SK-N-DZ (cell line): ENCODE measurements at regions not wholly inside any gene's neighbourhood (a gene's known extent, or its start where the extent isn't known, plus 50 kb on each side); places are given as distances from the start of the nearest gene placed in this dataset.
A peak's percentile ranks its signal among the peaks of the same experiment; 100 is the strongest.
"Not testable (repeated sequence)": the region's sequence is repeated elsewhere in the genome, so short reads cannot be mapped to it uniquely, and the experiment has no call there.

Experiments used
- DNase-seq: peaks from one replicate; pipeline ENCODE4 v3.0.0-alpha.2; 2015; ENCODE audit warnings: low spot score

DNA sequence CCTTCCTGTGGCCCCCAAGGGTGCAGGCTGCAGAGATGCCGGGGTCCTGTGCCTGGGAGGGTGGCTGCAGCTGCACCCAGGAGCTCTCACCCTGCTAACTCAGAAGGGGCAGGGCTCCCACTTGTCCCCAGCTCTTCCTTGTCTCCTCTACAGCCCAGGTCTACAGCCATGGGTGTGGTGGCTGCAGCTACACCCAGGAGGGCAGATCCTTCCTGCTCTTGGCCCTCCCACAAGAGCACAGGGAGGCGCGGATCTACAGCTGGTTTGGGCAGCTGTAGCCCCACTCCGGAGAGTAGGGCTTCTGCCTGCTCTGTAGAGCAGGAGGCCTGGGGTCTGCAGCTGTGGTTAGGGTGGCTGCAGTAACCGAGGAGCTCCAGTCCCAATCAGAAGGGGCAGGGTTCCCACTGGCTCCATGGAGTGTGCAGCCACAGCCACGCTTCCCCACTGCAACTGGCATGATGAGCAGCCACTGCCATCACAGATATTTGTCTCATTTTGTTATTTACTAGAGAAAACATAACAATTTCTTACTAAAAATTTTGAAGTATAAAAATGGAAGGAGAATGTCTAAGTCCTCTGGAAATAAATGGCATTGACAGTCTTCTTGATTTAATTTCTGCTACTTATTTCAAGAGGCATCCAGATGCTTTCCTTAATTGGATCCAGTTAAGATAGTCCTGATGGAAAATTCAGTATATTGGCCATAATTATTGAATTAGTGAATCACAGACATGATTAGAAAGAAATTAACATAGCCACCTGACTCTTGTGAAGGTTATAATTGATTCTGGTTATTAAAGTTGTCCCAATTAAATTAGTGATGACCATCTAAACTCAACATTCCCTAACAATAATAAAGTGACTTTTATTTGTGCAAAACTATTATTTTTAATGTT, 233.6 kb downstream of the KCNE4 start:
- peak; percentile 47 for DNase-seq

DNA sequence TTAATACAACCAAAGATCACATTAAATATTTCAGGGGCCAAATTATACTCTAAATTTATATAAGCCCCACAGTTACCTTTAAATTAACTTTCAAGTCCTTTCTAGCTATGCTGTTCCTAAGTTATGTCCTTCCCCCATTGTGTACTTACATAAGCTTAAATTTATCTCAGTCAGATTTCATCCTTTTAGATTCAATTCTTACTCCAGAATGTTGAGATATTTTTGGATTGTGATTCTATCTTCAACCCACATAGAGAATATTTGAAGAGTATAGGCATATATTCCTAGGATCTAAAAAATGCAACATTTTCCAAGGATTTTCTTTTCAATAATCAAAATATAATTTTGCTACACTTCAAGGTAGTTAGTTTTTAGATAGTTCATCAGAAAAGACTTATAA, 242.8 kb downstream of the KCNE4 start:
- DNase-seq, result no peak

DNA sequence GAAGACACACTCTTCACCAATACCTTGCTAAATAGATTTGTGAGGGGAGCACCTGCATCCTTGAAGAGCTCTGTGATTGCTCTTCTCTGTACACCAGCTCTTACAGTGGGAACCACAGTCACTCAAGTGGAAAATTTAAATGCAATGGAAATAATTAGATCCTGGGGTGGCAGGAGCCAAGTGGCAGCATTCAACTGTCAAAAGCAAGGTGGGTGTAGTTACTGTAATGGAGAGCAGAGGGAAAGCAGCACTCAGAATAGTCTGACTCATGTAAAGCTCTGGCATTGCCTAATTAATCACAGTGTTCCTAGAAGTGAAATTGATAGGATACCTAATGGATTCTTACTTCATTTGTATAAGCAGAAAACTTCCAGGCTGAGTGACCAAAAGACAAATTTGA, 245.8 kb downstream of the KCNE4 start:
- DNase-seq, result peak; percentile 84

DNA sequence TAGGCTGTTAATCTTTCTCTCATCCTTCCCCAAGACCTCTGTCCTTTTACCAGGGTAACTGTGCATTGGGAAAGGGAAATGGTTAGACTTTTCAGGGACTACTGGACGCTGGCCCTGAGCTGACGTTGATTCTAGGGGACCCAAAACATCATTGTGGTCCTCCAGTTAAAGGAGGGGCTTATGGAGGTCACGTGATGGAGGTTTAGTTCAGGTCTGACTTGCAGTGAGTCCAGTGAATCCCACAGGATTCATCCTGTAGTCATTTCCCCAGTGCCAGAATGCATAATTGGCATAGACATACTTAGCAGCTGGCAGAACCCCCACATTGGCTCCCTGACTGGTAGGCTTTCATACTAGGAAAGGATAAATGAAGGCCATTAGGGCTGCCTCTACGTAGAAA, 246.3 kb downstream of the KCNE4 start:
- DNase-seq, result not testable (repeated sequence)

DNA sequence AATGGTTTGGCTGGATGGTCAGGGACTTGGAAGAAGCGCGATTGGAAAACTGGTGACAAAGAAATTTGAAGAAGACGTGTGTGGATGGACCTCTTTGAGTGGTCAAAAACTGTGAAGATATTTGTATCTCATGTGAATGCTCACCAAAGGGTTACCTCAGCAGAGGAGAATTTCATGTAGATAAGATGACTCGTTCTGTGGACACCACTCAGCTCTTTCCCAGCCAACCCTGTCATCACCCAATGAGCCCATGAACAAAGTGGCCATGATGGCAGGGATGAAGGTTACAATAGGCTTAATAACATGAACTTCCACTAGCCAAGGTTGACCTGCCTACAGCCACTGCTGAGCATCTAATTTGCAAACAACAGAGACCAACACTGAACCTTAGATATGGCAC, 248.3 kb downstream of the KCNE4 start:
- no peak for DNase-seq

DNA sequence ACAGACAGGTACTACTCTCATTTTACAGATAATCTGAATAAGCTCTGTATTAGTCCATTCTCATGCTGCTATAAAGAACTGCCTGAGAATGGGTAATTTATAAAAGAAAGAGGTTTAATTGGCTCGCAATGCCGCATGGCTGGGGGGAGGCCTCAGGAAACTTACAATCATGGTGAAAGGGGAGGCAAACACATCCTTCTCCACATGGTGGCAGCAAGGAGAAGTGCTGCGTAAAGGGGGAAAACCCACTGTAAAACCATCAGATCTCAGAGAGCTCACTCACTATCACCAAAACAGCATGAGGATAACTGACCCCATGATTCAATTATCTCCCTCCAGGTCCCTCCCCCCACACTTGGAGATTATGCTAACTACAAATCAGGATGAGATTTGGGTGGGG, 254.4 kb downstream of the KCNE4 start:
- DNase-seq, result peak; percentile 35

DNA sequence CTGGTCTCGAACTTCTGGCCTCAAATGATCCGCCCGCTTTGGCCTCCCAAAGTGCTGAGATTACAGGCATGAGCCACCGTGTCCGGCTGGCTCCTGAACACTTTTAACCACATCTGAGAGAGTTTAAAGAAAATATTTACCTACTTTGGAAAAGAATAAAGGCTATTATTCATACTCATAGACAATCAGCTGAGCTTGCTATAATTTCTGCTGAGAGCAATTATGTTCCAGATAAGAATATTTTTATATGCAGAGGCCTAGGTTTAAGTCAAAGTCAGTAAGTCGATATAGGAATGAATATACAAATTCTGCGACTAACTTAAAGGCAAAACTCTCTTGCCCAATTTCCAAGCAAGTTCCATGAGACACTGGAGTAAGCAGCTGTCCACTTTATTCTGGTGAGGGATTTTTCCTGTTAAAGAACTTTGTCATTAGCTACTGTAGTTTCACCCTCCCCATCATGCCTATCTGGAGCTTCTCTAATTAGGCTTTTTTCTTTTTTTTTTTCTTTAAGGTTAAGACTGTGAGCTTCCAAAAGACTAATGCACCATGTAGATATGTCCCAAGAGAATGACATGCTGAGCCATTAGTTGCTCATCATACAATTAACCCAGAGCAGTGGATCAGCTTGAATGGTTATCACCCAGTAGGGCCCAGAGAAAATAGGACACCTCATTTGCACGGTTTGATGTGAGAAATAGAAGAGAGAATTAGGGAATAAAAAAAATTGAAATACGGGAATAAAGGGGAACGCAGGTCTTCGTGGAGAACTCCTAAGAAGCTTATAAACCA, 260.1 kb downstream of the KCNE4 start:
- DNase-seq, result no peak

DNA sequence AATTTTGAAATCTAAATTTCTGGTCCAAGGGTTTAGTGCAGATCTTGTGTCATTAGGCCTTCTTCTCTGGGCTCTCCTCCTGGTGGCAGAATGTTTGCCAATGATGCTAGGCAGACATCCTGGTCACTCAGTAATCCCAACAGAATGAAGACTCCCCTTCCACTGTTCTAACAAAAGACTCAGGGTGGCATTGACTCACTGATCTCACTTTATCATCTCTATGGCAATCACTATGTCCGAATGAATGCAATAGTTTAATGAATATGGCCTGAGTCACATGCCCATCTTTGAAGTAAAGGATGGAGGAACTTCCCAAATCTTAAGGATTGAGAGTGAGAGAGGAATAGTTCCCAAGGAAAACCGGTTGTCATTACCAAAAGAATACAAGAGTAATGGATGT, 261.1 kb downstream of the KCNE4 start:
- DNase-seq, result no peak

DNA sequence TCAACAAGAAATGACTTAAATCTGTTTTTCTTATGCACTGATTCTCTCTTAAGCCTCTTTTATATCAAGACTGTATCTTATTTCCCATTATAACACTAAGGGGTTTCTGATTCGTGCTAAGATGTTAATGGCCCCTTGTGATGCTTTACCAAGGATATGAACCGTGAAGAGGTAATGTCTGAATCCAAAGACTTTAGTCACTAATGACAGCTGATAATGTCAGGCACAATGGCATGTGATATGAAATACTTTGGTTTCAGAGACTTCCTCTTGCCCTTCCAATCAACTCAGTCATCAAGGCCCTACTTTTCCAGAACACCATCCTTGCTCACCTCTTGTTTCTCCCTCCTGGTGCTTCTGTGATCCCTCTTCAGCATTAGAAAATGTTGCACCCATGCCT, 262.8 kb downstream of the KCNE4 start:
- no peak for DNase-seq

DNA sequence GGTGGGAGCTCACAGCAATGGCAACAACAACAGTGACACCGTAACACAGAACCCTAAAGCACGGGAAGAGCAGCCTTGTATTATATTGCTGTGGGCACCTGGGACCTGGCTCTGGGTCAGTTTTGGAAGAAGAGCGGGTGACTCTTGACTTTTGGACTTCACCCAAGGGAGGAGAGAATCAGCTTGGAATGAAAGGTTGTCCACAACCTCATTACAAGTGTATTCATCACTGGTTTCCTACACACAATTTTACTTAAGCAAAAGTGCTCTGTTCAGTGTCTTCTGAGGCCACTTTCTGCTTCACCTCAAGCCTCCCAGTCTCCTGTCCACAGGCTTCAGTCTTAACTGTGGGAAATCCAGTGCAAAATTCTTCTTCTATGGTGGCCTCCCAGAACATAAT, 263.8 kb downstream of the KCNE4 start:
- no peak for DNase-seq

DNA sequence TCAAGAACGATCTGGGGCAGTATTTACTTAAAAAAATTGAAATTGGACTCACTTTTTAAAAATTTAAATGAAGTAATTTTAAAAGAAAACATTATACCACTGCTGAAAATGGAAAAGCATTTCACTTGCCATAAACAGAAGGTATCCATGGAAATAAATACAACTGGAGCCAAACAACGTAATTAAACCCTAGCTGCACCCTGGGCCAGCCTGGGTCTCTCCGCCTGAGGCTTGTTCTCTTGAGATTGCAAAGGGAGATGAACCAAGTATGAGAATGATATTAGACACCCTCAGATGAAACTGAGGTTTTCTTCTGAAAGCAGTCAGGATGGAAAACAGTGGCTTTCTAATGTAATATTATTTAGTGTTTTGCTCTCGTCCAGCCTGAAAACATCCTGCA, 264.4 kb downstream of the KCNE4 start:
- no peak for DNase-seq

DNA sequence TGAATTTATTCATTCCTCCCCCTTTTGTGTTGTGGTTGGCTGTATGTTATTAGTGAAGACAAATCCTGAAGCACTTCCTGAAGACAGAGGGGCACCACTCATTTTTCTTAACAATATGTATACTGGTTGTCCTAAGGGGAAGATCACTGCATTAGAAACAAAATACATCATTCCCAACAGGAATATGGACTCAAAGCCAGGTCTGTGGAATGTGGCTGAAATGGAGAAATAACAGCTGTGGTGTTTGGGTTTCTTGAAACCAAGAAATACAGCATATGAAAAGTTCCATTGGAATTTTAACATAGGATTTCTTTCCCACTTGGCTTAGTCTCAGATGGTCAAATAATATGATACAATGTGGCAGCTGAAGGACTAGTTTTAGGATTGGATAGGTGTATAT, 267.6 kb downstream of the KCNE4 start:
- no peak for DNase-seq

DNA sequence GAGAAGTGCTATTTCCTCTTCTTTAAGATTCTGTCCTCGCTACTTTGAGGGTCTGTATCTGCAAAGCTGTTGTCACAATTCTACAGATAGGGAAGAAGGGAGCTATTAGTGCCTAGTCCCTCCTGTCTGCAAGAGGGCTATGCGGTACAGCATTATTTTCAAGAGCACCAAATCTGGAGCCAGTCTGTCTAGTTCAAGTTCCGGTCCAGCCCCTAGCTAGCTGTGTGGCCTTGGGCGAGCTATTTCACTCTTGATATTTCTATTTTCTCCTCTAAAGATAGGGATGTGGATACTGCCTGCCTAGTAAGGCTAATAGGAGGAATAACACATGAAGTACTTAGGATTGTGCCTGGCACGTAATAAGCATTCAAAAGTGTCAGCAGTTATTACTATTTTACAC, 272.4 kb downstream of the KCNE4 start:
- no peak for DNase-seq

DNA sequence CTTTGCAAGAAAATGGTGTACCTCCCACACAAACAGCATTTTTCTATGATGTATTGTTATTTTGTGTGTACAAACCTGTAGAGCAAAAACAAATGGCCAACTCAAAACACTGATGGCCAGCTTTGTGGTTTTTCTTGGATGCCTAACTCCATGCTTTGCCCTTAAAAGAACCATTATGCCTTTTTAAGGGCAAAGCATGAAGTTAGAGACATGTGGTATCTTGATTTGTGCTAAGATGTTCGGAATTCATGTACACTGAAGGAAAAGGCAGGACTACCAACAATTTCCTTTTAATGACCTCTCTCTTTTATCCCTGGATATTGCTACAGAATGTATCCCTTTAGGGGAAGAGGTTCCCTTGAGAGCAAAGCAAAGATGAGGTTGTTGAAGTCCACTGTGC, 273.6 kb downstream of the SCG2 start:
- no peak for DNase-seq

DNA sequence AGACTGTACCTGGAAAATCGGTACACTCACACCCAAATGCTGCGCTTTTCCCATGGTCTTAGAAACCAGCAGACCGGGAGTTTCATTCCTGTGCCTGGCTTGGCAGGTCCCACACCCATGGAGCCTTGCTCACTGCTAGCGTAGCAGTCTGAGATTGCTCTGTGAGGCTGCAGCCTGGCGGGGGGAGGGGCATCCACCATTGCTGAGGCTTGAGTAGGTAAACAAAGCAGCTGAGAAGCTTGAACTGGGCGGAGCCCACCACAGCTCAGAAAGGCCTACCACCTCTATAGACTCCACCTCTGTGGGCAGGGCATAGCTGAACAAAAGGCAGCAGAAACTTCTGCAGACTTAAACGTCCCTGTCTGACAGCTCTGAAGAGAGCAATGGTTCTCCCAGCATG, 271.4 kb downstream of the SCG2 start:
- DNase-seq, result not testable (repeated sequence)

DNA sequence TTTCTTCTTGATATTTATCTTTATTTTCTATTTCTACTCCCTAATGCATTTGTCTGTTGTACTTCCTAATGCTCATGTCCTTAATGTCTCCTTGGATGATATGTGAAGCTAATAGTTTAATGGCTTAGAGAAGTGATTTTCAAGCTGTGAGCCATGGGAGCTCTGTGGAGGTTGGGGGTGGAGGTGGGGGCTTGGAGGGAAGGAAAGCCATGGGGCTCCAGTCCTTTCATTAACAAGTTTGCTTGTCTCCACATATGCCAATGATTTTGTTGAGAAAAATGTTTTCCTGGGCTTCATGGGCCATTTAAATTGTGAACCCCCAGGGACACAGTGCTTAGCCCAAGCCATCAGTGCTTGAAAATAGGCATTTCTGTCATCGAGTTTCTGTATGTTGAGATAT, 264.1 kb downstream of the SCG2 start:
- no peak for DNase-seq

DNA sequence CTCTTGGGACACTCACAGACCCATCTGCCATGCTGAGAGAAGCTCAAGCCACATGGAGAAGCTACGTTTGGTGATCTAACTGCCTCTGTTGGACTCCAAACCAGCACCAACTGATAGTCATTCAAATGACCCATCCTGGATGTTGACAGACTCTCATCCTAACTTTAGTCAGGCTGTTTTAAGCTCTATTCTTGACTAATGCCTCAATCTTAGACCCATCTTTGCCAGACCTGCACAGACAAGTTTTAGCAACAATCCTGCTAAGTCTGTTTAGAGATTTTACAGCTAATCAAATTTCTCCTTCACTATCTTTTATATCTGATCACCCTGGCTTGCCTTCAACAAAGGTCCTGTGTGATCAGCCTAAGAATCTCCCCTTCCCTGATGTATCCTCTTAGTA, 245.1 kb downstream of the SCG2 start:
- no peak for DNase-seq

DNA sequence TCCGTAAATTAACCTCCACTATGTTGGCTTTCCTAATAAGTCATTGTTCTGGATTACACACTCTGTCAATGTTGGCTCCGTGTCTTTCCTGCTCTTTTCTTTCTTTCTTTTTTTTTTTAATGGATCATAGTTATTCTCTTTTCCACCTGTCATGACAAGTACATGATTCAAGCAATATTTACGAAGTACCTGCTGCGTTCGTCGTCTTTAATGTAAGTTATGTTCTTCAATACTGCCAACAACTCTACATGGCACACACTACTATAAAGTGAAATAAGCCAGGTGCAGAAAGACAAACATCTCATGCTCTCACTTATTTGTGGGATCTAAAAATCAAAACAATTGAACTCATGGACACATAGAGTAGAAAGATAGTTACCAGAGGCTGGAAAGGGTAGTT, 239.1 kb downstream of the SCG2 start:
- DNase-seq, result no peak

DNA sequence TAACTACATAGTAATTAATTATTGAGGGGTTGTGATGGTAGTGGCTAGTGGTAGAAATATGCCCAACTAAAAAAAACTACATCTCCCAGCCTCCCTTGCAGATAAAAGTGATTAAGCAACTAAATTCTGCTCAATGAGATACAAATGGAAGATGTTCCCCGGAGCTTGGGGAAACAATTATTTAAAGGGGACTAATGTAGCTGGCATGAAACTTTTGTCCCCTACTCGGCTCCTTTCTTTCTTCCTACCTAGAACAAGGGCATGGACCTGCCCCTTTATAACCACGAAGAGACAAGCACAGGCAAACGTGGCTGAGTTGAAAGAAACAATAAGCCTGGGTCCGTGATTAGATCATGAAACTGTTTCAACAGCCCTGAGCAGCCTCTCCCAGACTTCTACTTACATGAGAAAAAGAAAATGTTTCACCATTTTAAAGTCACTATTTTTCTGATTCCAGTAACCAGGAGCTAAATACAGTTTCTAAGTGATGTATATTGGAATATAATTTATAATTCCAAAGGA, 236.9 kb downstream of the SCG2 start:
- peak; percentile 3 for DNase-seq

DNA sequence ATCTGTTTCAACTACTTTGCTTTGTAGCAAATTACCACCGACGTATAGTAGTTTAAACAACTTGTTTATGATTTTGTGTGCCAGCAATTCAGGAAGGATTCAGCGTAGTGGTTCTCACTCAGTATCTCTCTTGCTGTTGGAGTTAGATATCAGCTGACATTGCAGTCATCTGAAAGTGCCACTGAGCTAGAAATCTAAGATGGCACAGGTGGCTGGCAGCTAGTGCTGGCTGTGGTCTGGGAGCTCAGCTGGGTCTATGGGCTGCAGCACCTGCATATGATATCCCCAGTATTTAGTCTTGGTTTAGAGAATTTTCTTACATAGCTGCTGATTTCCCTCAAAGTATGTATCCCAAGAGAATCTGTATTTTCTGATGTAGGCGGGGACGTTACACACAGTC, 235.6 kb downstream of the SCG2 start:
- no peak for DNase-seq

DNA sequence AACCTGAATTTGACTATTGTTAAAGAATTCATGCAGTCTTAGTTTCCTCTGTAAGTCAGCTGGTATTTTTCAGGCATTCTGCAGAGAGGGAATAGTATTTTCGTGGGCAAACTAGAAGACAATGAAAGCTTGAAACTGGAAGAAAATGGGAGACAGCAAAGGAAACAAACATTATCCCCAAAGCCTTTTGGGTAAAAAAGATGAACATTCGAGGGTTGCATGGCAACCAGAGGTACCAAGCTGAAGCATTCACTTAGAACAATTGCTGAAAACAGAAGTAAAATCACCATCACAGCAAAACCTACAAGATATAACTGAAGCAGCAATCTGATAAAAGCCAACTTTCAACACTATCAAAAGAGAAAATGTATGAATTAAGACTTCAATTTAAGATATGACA, 233.7 kb downstream of the SCG2 start:
- no peak for DNase-seq

DNA sequence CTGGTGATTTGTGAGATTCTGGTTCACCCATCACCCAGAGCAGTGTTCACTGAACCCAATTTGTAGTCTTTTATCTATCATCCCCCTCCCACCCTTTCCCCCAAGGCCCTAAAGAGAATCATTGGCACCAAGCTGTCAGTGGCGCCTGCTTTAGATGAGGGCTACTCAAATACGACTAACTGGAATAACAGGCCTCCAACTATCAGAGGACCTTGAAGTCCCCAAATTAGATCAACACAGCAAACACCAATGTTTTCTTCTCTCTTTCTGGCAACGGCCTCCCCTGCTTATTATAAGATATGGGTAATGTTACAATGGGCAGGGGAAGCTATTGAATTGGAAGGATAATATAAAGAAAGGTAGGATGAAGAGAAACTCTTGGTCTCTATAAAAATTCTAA, 232.3 kb downstream of the SCG2 start:
- DNase-seq, result no peak

DNA sequence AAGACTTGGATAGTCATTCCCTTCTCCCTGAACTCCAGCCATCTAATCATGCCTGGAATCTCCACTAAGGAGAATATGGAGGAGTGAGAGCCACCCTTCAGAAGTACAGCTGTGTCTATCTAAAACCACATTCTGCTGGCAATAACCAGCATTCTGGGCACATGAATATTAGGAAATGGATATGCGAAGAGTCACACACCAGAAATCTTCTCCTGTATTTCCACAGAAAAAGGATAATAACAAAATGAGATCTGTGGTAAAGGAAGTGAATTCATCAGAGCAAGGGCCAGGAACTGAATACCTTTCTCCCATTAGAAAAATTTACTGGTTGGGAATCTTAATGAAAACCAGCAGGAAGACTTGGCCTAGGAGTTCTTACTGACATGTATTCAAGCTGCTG, 218.8 kb downstream of the SCG2 start:
- DNase-seq, result no peak
